ENCODE measurements at regions not wholly inside any gene's neighbourhood (a gene's known extent, or its start where the extent isn't known, plus 50 kb on each side); places are given as distances from the start of the nearest gene placed in this dataset.

- H3K4me1 ChIP-seq (ENCODE audit: control insufficient read depth, extremely low read depth, insufficient read depth, low read length): no peaks in the 10 kb centered on the region
- intact Hi-C loops (cut with micrococcal nuclease): no loop called here
- peaks cover 2 to 5% of the 10 kb centered on the region in 2 experiments for H3K27me3 ChIP-seq (ENCODE audit: control insufficient read depth in 2 of 2, insufficient read depth in 2 of 2, low read length in 2 of 2)
- no peak overlapping the region for H3K4me3 ChIP-seq (replicated peaks in 1 of 3; ENCODE audit: insufficient read depth in 1 of 3, low read depth in 1 of 3, low read length in 3 of 3)
- no peak overlapping the region for H2AFZ ChIP-seq (ENCODE audit: low read depth, low read length)
- DNase-seq (ENCODE audit: low read depth, low spot score) (no peak), FAIRE-seq (no peak)
- no peaks in the 10 kb centered on the region for H4K20me1 ChIP-seq (replicated peaks; ENCODE audit: control insufficient read depth, extremely low read depth, insufficient read depth, low read length)
- H3K79me2 ChIP-seq (ENCODE audit: control insufficient read depth, insufficient read depth, low read length): no peaks in the 10 kb centered on the region
- dilution Hi-C loops (cut with MboI; ENCODE audit: extremely low pct_ligation_motif_present, low sequenced_read_pairs): no loop called here
- ChIA-PET CTCF (no interaction called here), POLR2A (no interaction called here)
- H3K9me1 ChIP-seq (replicated peaks; ENCODE audit: control insufficient read depth, extremely low read depth, insufficient read depth, low read length): no peaks in the 10 kb centered on the region
- BruUV-seq (replicated peaks): no TSS peak
- H3K9ac ChIP-seq (replicated peaks; ENCODE audit: extremely low read depth, insufficient read depth, low read length): no peak overlapping the region
- H3K27ac ChIP-seq (ENCODE audit: insufficient read depth, low read depth, low read length): no peak overlapping the region
- TF ChIP-seq, protein P1, sequence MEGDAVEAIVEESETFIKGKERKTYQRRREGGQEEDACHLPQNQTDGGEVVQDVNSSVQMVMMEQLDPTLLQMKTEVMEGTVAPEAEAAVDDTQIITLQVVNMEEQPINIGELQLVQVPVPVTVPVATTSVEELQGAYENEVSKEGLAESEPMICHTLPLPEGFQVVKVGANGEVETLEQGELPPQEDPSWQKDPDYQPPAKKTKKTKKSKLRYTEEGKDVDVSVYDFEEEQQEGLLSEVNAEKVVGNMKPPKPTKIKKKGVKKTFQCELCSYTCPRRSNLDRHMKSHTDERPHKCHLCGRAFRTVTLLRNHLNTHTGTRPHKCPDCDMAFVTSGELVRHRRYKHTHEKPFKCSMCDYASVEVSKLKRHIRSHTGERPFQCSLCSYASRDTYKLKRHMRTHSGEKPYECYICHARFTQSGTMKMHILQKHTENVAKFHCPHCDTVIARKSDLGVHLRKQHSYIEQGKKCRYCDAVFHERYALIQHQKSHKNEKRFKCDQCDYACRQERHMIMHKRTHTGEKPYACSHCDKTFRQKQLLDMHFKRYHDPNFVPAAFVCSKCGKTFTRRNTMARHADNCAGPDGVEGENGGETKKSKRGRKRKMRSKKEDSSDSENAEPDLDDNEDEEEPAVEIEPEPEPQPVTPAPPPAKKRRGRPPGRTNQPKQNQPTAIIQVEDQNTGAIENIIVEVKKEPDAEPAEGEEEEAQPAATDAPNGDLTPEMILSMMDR (IDR thresholded peaks at IDR 0.05; ENCODE audit: extremely low read depth in 1 of 2, insufficient read depth in 1 of 2, low read depth in 1 of 2, low read length in 2 of 2): no peak
- TF ChIP-seq MAX (IDR thresholded peaks at IDR 0.05; ENCODE audit: insufficient read depth, insufficient read length): no peak
- no peak for TF ChIP-seq JUN (IDR thresholded peaks at IDR 0.05; ENCODE audit: borderline replicate concordance, insufficient read depth, insufficient read length, low read depth)
- no peak for TF ChIP-seq FOS (IDR thresholded peaks at IDR 0.05; ENCODE audit: borderline replicate concordance, insufficient read depth, low read length)
- TF ChIP-seq EZH2 (IDR thresholded peaks at IDR 0.05; ENCODE audit: borderline replicate concordance, low read depth, low read length, severe bottlenecking): no peak
- TF ChIP-seq GATA2 (IDR thresholded peaks at IDR 0.05; ENCODE audit: insufficient read depth, insufficient read length, low read depth, low read length): no peak
- TF ChIP-seq MYC (IDR thresholded peaks at IDR 0.05; ENCODE audit: low read depth, low read length): no peak
- no peak for TF ChIP-seq POLR2AphosphoS5 (IDR thresholded peaks at IDR 0.05; ENCODE audit: insufficient read depth, low read depth, low read length)
- no peak for TF ChIP-seq POLR2A (IDR thresholded peaks at IDR 0.05; ENCODE audit: low read depth, low read length)
- no peaks in the 10 kb centered on the region for H3K36me3 ChIP-seq (ENCODE audit: control insufficient read depth in 2 of 2, extremely low read depth in 1 of 2, insufficient read depth in 2 of 2, low read length in 2 of 2)
- H3K4me2 ChIP-seq (ENCODE audit: insufficient read depth, low read length): no peak overlapping the region
- no peaks in the 10 kb centered on the region for H3K9me3 ChIP-seq (replicated peaks; ENCODE audit: control insufficient read depth, insufficient read depth, low read length)
Observed at GRCh38 chr10:8437896-8438295, 383.4 kb downstream of the GATA3 start.

Measured in endothelial cell of umbilical vein (primary cell).